Hepatocyte (in vitro differentiated cells): ENCODE measurements at regions not wholly inside any gene's neighbourhood (a gene's known extent, or its start where the extent isn't known, plus 50 kb on each side); places are given as distances from the start of the nearest gene placed in this dataset.

Experiments used
- CTCF ChIP-seq: fragments of 200-600 bp; sonication (generic); IDR thresholded peaks from 2 replicates; pipeline ENCODE4 v1.5.1; 2016; ENCODE audit warnings: antibody characterized with exemption, mild to moderate bottlenecking; ENCODE audit not compliant: poor library complexity
- EZH2 ChIP-seq: fragments of 200-600 bp; sonication (generic); IDR thresholded peaks from 2 replicates; pipeline ENCODE4 v1.6.1; 2016; ENCODE audit warnings: antibody characterized with exemption, mild to moderate bottlenecking, borderline replicate concordance
- EZH2phosphoT487 ChIP-seq: fragments of 200-600 bp; sonication (generic); IDR thresholded peaks from one replicate; pipeline ENCODE4 v1.6.1; 2018; ENCODE audit warnings: antibody characterized with exemption, mild to moderate bottlenecking, low read depth, moderate library complexity; ENCODE audit not compliant: unreplicated experiment, severe bottlenecking

GRCh38 chr22:27543460-27543859, 258.1 kb downstream of the MN1 start:
- TF ChIP-seq CTCF (no peak), EZH2 (no peak), EZH2phosphoT487 (no peak)
